ENCODE measurements at regions not wholly inside any gene's neighbourhood (a gene's known extent, or its start where the extent isn't known, plus 50 kb on each side); places are given as distances from the start of the nearest gene placed in this dataset.

DNA sequence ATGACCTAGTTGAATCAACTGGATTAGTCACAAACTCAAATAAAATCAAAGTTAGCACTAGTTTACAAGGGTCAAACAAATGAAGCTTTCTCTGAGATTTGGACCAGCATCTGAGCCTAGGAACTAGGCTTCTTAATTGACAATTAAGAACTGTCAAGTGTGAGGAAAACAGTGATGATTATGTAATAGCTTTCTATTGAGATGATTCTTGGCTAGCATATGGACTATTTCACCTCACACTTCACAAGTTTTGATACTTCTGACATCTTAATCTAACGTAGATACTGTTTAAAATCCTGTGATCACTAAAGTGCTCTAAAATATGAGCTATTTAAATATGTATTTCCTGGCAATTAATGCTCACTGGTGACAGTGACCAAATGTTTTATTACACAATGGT lies 542.9 kb downstream of the EFNA5 start:
- Histone ChIP-seq H3K4me1 (ENCODE audit: control insufficient read depth in 1 of 2, insufficient read depth in 2 of 2, low read depth in 1 of 2, low read length in 1 of 2) (peaks cover 2 to 7% of the 10 kb centered on the region in 2 experiments; a peak in 2 of 4 replicates), H3K9ac (no peak overlapping the region), H4K20me1 (ENCODE audit: insufficient read depth) (no peaks in the 10 kb centered on the region), H3K4me3 (ENCODE audit: low read depth in 2 of 2, low read length in 1 of 2) (no peak overlapping the region), H3K9me3 (peaks cover 3% of the 10 kb centered on the region; the same call in 1 of the 2 replicates), H3K4me2 (no peak overlapping the region), H3F3A (replicated peaks; ENCODE audit: insufficient read depth) (peaks cover 3% of the 10 kb centered on the region), H2AFZ (ENCODE audit: low read depth) (no peak overlapping the region), H3K27me3 (ENCODE audit: insufficient read depth) (no peaks in the 10 kb centered on the region), H3K9me2 (no peaks in the 10 kb centered on the region), H3K79me2 (ENCODE audit: insufficient read depth) (no peaks in the 10 kb centered on the region), H3K27ac (ENCODE audit: low read depth in 2 of 2, low read length in 1 of 2) (no peak overlapping the region), H3K36me3 (replicated peaks in 1 of 2; ENCODE audit: control insufficient read depth in 1 of 2, insufficient read depth in 2 of 2, low read length in 1 of 2) (no peaks in the 10 kb centered on the region)
- no peak for DNase-seq
- 81% methylated on average over 1 of the region's 1 CpG for WGBS (ENCODE audit: low lambda C conversion rate)
- ChIA-PET POLR2A (no interaction called here), CTCF (interaction anchor here (0.6 kb wide), 2 partner anchors 79 to 543 kb away, joined by 3 read pairs; no protein-coding TSS in a partner anchor)
- TF ChIP-seq NFIC (IDR thresholded peaks at IDR 0.05; ENCODE audit: borderline replicate concordance) (no peak), SMC3 (IDR thresholded peaks at IDR 0.05; ENCODE audit: low read depth, low read length) (no peak), EZH2phosphoT487 (IDR thresholded peaks at IDR 0.05; ENCODE audit: borderline replicate concordance, low read depth) (no peak), FOXM1 (IDR thresholded peaks at IDR 0.05; ENCODE audit: low read depth) (no peak), CHD2 (IDR thresholded peaks at IDR 0.05; ENCODE audit: low read length, partially characterized antibody) (no peak), RAD21 (IDR thresholded peaks at IDR 0.05; ENCODE audit: low read length) (no peak), SIN3A (IDR thresholded peaks at IDR 0.05; ENCODE audit: borderline replicate concordance, low read depth, low read length) (no peak), TAF1 (IDR thresholded peaks at IDR 0.05; ENCODE audit: borderline replicate concordance, low read depth, low read length) (no peak), FOSL2 (IDR thresholded peaks at IDR 0.05; ENCODE audit: borderline replicate concordance, low read depth) (no peak), FOXJ3 (CRISPR knock-in tag; IDR thresholded peaks at IDR 0.05) (no peak)
- TF ChIP-seq, protein P1, sequence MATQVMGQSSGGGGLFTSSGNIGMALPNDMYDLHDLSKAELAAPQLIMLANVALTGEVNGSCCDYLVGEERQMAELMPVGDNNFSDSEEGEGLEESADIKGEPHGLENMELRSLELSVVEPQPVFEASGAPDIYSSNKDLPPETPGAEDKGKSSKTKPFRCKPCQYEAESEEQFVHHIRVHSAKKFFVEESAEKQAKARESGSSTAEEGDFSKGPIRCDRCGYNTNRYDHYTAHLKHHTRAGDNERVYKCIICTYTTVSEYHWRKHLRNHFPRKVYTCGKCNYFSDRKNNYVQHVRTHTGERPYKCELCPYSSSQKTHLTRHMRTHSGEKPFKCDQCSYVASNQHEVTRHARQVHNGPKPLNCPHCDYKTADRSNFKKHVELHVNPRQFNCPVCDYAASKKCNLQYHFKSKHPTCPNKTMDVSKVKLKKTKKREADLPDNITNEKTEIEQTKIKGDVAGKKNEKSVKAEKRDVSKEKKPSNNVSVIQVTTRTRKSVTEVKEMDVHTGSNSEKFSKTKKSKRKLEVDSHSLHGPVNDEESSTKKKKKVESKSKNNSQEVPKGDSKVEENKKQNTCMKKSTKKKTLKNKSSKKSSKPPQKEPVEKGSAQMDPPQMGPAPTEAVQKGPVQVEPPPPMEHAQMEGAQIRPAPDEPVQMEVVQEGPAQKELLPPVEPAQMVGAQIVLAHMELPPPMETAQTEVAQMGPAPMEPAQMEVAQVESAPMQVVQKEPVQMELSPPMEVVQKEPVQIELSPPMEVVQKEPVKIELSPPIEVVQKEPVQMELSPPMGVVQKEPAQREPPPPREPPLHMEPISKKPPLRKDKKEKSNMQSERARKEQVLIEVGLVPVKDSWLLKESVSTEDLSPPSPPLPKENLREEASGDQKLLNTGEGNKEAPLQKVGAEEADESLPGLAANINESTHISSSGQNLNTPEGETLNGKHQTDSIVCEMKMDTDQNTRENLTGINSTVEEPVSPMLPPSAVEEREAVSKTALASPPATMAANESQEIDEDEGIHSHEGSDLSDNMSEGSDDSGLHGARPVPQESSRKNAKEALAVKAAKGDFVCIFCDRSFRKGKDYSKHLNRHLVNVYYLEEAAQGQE (IDR thresholded peaks at IDR 0.05; ENCODE audit: low read depth, low read length) = no peak
- TF ChIP-seq, protein P2, sequence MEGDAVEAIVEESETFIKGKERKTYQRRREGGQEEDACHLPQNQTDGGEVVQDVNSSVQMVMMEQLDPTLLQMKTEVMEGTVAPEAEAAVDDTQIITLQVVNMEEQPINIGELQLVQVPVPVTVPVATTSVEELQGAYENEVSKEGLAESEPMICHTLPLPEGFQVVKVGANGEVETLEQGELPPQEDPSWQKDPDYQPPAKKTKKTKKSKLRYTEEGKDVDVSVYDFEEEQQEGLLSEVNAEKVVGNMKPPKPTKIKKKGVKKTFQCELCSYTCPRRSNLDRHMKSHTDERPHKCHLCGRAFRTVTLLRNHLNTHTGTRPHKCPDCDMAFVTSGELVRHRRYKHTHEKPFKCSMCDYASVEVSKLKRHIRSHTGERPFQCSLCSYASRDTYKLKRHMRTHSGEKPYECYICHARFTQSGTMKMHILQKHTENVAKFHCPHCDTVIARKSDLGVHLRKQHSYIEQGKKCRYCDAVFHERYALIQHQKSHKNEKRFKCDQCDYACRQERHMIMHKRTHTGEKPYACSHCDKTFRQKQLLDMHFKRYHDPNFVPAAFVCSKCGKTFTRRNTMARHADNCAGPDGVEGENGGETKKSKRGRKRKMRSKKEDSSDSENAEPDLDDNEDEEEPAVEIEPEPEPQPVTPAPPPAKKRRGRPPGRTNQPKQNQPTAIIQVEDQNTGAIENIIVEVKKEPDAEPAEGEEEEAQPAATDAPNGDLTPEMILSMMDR (IDR thresholded peaks at IDR 0.05) = no peak
- TF ChIP-seq, protein P3, sequence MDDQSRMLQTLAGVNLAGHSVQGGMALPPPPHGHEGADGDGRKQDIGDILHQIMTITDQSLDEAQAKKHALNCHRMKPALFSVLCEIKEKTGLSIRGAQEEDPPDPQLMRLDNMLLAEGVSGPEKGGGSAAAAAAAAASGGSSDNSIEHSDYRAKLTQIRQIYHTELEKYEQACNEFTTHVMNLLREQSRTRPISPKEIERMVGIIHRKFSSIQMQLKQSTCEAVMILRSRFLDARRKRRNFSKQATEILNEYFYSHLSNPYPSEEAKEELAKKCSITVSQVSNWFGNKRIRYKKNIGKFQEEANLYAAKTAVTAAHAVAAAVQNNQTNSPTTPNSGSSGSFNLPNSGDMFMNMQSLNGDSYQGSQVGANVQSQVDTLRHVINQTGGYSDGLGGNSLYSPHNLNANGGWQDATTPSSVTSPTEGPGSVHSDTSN (IDR thresholded peaks at IDR 0.05) = no peak
- TF ChIP-seq, protein P4, sequence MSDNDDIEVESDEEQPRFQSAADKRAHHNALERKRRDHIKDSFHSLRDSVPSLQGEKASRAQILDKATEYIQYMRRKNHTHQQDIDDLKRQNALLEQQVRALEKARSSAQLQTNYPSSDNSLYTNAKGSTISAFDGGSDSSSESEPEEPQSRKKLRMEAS (IDR thresholded peaks at IDR 0.05; ENCODE audit: low read depth) = no peak
